Lower leg skin (tissue), 3 donors: ENCODE measurements at regions not wholly inside any gene's neighbourhood (a gene's known extent, or its start where the extent isn't known, plus 50 kb on each side); places are given as distances from the start of the nearest gene placed in this dataset.

ENCODE experiments used
- CTCF ChIP-seq, 3 donors: fragments of 450-650 bp; IDR thresholded peaks; one replicate each; pipeline ENCODE4 v1.5.1; 2016; ENCODE audit warnings: antibody characterized with exemption in 3 of 3, mild to moderate bottlenecking in 3 of 3, moderate library complexity in 2 of 3
- POLR2A ChIP-seq, 2 donors: fragments of 450-650 bp; IDR thresholded peaks; one replicate each; pipeline ENCODE4 v1.6.1; 2016 to 2017; ENCODE audit warnings: antibody characterized with exemption in 2 of 2, mild to moderate bottlenecking in 1 of 2, moderate library complexity in 1 of 2

DNA sequence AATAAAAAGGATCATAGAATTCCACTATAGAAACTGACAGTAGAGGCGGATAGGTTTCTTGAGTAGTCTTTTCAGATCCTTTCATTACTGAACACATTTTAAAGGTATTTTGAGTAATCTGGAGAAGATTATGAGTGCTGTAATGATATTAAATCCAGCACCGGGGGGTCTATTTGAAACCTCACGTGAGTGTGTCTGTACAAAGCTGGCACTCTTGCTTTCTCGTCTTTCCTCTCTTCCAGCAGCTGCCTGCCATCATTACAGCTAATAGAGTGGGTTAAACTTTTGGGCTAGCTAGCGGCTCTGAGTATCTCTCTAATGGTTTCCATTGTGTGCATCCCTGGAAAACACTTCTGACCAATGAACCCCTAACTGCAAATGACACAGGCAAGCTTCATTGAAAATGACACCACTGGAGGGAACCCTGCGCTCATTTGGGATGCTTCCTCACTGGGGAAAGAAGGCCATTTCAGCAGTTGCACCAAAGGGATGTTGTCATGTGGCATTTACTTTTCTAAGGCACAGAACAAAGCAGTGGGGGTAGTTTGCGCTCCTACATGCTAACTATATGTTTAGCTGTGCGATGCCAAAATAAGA, 101.0 kb downstream of the HRH4 start:
- TF ChIP-seq CTCF (IDR thresholded peaks at IDR 0.05) (no peak), POLR2A (IDR thresholded peaks at IDR 0.05) (no peak)
